Upper lobe of left lung (tissue), 6 donors: ENCODE measurements at regions not wholly inside any gene's neighbourhood (a gene's known extent, or its start where the extent isn't known, plus 50 kb on each side); places are given as distances from the start of the nearest gene placed in this dataset.
"Not testable (repeated sequence)": the region's sequence is repeated elsewhere in the genome, so short reads cannot be mapped to it uniquely, and the experiment has no call there.

Experiments
- ATAC-seq, 2 donors: fragments of 200-7000 bp; cut with Tn5 transposase; one replicate each; pipeline ENCODE4 v1.9.1; 2022; ENCODE audit warnings: mild to moderate bottlenecking in 2 of 2, moderate library complexity in 2 of 2; ENCODE audit not compliant: low FRiP score in 2 of 2
- DNase-seq, 2 donors: peaks; one replicate each; pipeline ENCODE4 v3.0.0-alpha.2; 2019 to 2020
- H3K27ac ChIP-seq, 4 donors: fragments of 200-600 bp; sonication (generic); one replicate each; pipeline ENCODE4 v1.5.1; 2016 to 2019
- H3K27me3 ChIP-seq, 4 donors: fragments of 200-600 bp; sonication (generic); one replicate each; pipeline ENCODE4 v1.5.1; 2017 to 2019
- H3K36me3 ChIP-seq, 4 donors: fragments of 200-600 bp; sonication (generic); one replicate each; pipeline ENCODE4 v1.5.1; 2016 to 2019
- H3K4me1 ChIP-seq, 4 donors: fragments of 200-600 bp; sonication (generic); one replicate each; pipeline ENCODE4 v1.5.1; 2018 to 2019
- H3K4me3 ChIP-seq, 4 donors: fragments of 200-600 bp; sonication (generic); one replicate each; pipeline ENCODE4 v1.5.1; 2017 to 2019; ENCODE audit warnings: mild to moderate bottlenecking in 2 of 4, moderate library complexity in 1 of 4
- H3K9me3 ChIP-seq, 4 donors: fragments of 200-600 bp; sonication (generic); one replicate each; pipeline ENCODE4 v1.5.1; 2018 to 2019
- EP300 ChIP-seq, 4 donors: sonication (generic); formaldehyde crosslinking; IDR thresholded peaks; one replicate each; pipeline ENCODE4 v1.5.1; 2017; ENCODE audit warnings: antibody characterized with exemption in 4 of 4, control low read depth in 2 of 4
- POLR2A ChIP-seq, 4 donors: fragments of 450-650 bp; IDR thresholded peaks; one replicate each; pipeline ENCODE4 v1.5.1; 2016 to 2017; ENCODE audit warnings: antibody characterized with exemption in 4 of 4, mild to moderate bottlenecking in 2 of 4
- POLR2AphosphoS5 ChIP-seq, 2 donors: sonication (generic); formaldehyde crosslinking; IDR thresholded peaks; one replicate each; pipeline ENCODE4 v1.5.1; 2017; ENCODE audit warnings: antibody characterized with exemption in 2 of 2
- WGBS, 2 donors: methylation state at CpG; one replicate each; pipeline ENCODE4 v1.1.5; 2017 to 2018; 5-methylcytosine and 5-hydroxymethylcytosine counted together
- TF ChIP-seq, protein P1 (sequence below), 6 experiments: fragments of 450-650 bp in 4 of 6; fragments of 200-600 bp in 2 of 6; sonication (generic) in 2 of 6; IDR thresholded peaks; one replicate each; pipeline ENCODE4 v1.5.1; 2016 to 2019; ENCODE audit warnings: antibody characterized with exemption in 6 of 6
- donor health status: DM: no; HTN: no; CAD: no; lungs with moderate emphysema.
- donor health status: DM: no; HTN: yes; CAD: no; lungs with severe emphysema.

- ATAC-seq (no peak), DNase-seq (no peak)
- Histone ChIP-seq H3K4me3 (no peak overlapping the region), H3K9me3 (no peaks in the 10 kb centered on the region), H3K27ac (no peak overlapping the region), H3K36me3 (no peaks in the 10 kb centered on the region), H3K4me1 (no peaks in the 10 kb centered on the region), H3K27me3 (no peaks in the 10 kb centered on the region)
- 86 to 94% methylated on average over 2 of the region's 2 CpGs for WGBS, 2 donors
- no peak for TF ChIP-seq POLR2A (IDR thresholded peaks at IDR 0.05)
- TF ChIP-seq, protein P1, sequence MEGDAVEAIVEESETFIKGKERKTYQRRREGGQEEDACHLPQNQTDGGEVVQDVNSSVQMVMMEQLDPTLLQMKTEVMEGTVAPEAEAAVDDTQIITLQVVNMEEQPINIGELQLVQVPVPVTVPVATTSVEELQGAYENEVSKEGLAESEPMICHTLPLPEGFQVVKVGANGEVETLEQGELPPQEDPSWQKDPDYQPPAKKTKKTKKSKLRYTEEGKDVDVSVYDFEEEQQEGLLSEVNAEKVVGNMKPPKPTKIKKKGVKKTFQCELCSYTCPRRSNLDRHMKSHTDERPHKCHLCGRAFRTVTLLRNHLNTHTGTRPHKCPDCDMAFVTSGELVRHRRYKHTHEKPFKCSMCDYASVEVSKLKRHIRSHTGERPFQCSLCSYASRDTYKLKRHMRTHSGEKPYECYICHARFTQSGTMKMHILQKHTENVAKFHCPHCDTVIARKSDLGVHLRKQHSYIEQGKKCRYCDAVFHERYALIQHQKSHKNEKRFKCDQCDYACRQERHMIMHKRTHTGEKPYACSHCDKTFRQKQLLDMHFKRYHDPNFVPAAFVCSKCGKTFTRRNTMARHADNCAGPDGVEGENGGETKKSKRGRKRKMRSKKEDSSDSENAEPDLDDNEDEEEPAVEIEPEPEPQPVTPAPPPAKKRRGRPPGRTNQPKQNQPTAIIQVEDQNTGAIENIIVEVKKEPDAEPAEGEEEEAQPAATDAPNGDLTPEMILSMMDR (IDR thresholded peaks at IDR 0.05), result no peak
- TF ChIP-seq POLR2AphosphoS5 (IDR thresholded peaks at IDR 0.05), result no peak
- TF ChIP-seq EP300 (IDR thresholded peaks at IDR 0.05), result no peak
Measured at GRCh38 chr3:101913168-101913567, 63.9 kb downstream of the NFKBIZ start.

DNA sequence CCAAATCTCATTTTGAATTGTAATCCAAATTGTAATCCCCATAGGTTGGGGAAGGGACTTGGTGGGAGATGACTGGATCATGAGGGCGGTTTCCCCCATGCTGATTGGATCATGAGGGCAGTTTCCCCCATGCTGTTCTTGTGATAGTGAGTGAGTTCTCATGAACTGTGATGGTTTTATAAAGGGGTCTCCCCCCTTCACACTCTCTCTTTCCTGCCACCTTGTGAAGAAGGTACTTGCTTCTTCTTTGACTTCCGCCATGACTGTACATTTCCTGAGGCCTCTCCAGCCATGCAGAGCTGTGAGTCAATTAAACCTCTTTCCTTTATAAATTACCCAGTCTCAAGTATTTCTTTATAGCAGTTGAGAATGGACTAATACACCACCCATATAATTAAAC is 68.4 kb downstream of the NFKBIZ start:
- H3K27ac ChIP-seq, H3K9me3 ChIP-seq, DNase-seq, ATAC-seq, H3K4me3 ChIP-seq, H3K36me3 ChIP-seq, H3K4me1 ChIP-seq, H3K27me3 ChIP-seq: not testable (repeated sequence)
- WGBS, 2 donors, result 92 to 96% methylated on average over 2 of the region's 2 CpGs

- not testable (repeated sequence) for H3K4me3 ChIP-seq, H3K9me3 ChIP-seq, H3K36me3 ChIP-seq, DNase-seq, H3K27ac ChIP-seq, H3K4me1 ChIP-seq, H3K27me3 ChIP-seq, ATAC-seq
- 59 to 62% methylated on average over 3 of the region's 3 CpGs for WGBS, 2 donors
Measured at GRCh38 chr3:101922151-101922725, 72.9 kb downstream of the NFKBIZ start.

DNA sequence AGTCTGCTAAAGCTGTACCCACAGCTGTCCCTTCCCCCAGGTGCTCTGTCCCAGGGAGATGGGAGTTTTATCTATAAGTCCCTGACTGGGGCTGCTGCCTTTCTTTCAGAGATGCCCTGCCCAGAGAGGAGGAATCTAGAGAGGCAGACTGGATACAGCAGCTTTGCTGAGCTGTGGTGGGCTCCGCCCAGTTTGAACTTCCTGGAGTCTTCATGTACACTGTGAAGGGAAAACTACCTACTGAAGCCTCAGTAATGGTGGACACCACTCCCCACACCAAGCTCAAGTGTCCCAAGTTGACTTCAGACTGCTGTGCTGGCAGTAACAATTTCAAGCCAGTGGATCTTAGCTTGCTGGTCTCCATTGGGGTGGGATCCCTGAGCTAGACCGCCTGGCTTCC is 75.3 kb downstream of the NFKBIZ start:
- WGBS, 2 donors, result 95 to 100% methylated on average over 1 to 2 of the region's 2 CpGs
- H3K9me3 ChIP-seq, DNase-seq, H3K4me1 ChIP-seq, H3K27me3 ChIP-seq, H3K27ac ChIP-seq, H3K36me3 ChIP-seq, ATAC-seq, H3K4me3 ChIP-seq: not testable (repeated sequence)

DNA sequence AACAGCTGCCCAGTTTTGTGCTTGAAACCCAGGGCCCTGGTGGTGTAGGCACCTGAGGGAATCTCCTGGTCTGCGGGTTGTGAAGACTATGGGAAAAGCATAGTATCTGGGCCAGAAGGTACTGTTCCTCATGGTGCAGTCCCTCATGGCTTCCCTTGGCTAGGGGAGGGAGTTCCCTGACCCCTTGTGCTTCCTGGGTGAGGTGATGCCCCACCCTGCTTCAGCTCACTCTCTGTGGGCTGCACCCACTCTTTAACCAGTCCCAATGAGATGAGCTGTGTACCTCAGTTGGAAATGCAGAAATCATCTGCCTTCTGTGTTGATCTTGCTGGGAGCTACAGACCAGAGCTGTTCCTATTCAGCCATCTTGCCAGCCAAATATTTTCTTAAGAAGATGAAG is 75.8 kb downstream of the NFKBIZ start:
- not testable (repeated sequence) for H3K4me1 ChIP-seq, H3K27ac ChIP-seq, H3K27me3 ChIP-seq, ATAC-seq, H3K36me3 ChIP-seq, H3K9me3 ChIP-seq, DNase-seq, H3K4me3 ChIP-seq
- WGBS, 2 donors, result 100% methylated on average over 1 of the region's 1 CpG

DNA sequence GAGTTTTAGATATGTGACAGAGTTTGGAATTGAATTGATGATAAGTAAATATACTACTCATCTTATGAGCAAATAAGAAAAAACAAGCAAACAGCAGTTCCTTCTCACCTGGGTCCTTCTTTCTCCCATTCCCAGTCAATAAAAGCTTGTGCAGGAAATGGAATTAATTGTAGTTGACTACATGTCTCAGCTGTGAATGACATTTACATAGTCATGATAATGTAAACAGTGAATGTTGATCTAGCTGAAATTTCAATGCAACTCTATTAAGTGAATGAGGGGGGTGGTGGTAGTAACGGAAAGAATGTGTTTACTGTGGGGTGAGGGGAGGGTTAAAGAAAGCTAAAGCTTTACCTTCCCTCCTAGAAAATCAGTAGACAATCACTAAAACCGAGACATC is 76.2 kb downstream of the NFKBIZ start:
- ATAC-seq, result no peak
- no peak for TF ChIP-seq EP300 (IDR thresholded peaks at IDR 0.05)
- TF ChIP-seq POLR2AphosphoS5 (IDR thresholded peaks at IDR 0.05), result no peak
- TF ChIP-seq, protein P1 (IDR thresholded peaks at IDR 0.05), result no peak
- no peak for TF ChIP-seq POLR2A (IDR thresholded peaks at IDR 0.05)
- WGBS, 2 donors, result 60 to 65% methylated on average over 2 of the region's 2 CpGs

DNA sequence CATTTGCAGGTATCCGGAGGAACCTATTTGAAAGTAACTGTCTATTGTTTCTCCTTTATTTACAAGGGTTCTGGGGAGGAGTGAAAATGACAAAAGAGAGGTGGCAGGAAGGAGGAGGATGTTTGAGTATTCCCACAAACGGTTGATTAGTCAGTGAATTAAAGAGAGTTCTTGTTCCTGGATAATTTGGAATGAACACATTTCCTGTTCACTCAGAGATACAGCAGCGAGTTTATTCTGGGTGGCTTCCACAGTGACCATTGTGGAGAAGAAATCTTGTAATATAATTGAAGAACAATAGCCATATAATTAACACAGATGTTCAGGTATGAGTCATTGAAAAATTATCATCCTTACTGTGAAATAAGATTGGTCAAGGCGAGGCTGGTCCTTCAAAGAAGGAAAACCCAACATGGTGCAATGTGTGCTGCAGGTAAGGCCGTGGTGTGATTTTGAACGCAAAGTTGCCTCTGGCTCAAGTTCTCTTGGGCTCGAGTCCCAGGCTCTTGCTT is 77.3 kb downstream of the NFKBIZ start:
- Histone ChIP-seq H3K9me3 (no peaks in the 10 kb centered on the region), H3K4me3 (no peak overlapping the region), H3K4me1 (peaks cover 0 to 6% (median 0%) of the 10 kb centered on the region in 4 donors), H3K27me3 (no peaks in the 10 kb centered on the region), H3K27ac (no peak overlapping the region), H3K36me3 (no peaks in the 10 kb centered on the region)
- TF ChIP-seq EP300 (IDR thresholded peaks at IDR 0.05) (no peak), POLR2AphosphoS5 (IDR thresholded peaks at IDR 0.05) (no peak), POLR2A (IDR thresholded peaks at IDR 0.05) (no peak)
- TF ChIP-seq, protein P1 (IDR thresholded peaks at IDR 0.05), result no peak
- peak in 1 of 2 donors; percentile 28 for ATAC-seq
- 53 to 56% methylated on average over 7 of the region's 7 CpGs for WGBS, 2 donors
- DNase-seq, result no peak

More for the DNA sequence above, 76.2 kb downstream of the NFKBIZ start:
- H3K27ac ChIP-seq, result no peak overlapping the region
- H3K36me3 ChIP-seq, result no peaks in the 10 kb centered on the region
- peaks cover 0 to 6% (median 0%) of the 10 kb centered on the region in 4 donors for H3K4me1 ChIP-seq
- no peak overlapping the region for H3K4me3 ChIP-seq
- no peaks in the 10 kb centered on the region for H3K9me3 ChIP-seq
- DNase-seq, result no peak
- H3K27me3 ChIP-seq, result no peaks in the 10 kb centered on the region
